GM12878 (cell line): ENCODE measurements at regions not wholly inside any gene's neighbourhood (a gene's known extent, or its start where the extent isn't known, plus 50 kb on each side); places are given as distances from the start of the nearest gene placed in this dataset.

Source experiments
- ATAC-seq: fragments of 200-7000 bp; cut with Tn5 transposase; 3 replicates; pipeline ENCODE4 v1.9.1; 2020; ENCODE audit warnings: mild to moderate bottlenecking, moderate library complexity
- BruUV-seq: library from RNA; stranded (reverse); fragments of 400-500 nt; replicated peaks from 2 replicates; lab custom pipeline; 2021; lab: Mats Ljungman, UMichigan
- CTCF ChIA-PET: fragments of 300-600 bp; sonication (Branson Sonifier 250); formaldehyde crosslinking; extraction: SDS; loops from one replicate; lab custom pipeline; 2021; ENCODE audit warnings: inconsistent platforms; lab: Yijun Ruan, JAX
- POLR2A ChIA-PET: fragments of 350-600 bp; formaldehyde crosslinking; extraction: SDS; loops from one replicate; lab custom pipeline; 2021; ENCODE audit warnings: inconsistent platforms; lab: Charles Lee
- RAD21 ChIA-PET: fragments of 300-600 bp; sonication (Branson Sonifier 250); formaldehyde crosslinking; loops from one replicate; lab custom pipeline; 2023; ENCODE audit warnings: antibody characterized with exemption; ENCODE audit not compliant: unreplicated experiment; lab: Charles Lee
- SMC1A ChIA-PET: fragments of 300-600 bp; sonication (Branson Sonifier 250); formaldehyde crosslinking; loops from one replicate; lab custom pipeline; 2023; ENCODE audit not compliant: unreplicated experiment, uncharacterized antibody; lab: Charles Lee
- DNase-seq: peaks from one replicate; pipeline ENCODE4 v3.0.0-alpha.2; 2011; ENCODE audit warnings: low read depth, low spot score
- FAIRE-seq: peaks from 3 replicates; lab custom pipeline; 2011; peaks lifted over from hg19 to GRCh38; lab: Jason Lieb, UNC
- H2AFZ ChIP-seq: 2 replicates; pipeline ENCODE4 v1.6.0; 2011; ENCODE audit warnings: low read depth, low read length, control low read depth; ENCODE audit not compliant: control insufficient read depth
- H3K27ac ChIP-seq: 2 replicates; pipeline ENCODE4 v1.5.1; 2011; ENCODE audit warnings: control low read depth; ENCODE audit not compliant: control insufficient read depth, insufficient read depth
- H3K27me3 ChIP-seq, 2 experiments: replicated peaks in 1 of 2; 2 replicates each; pipeline versions ENCODE4 v1.6.0 to v1.6.1; 2011; ENCODE audit warnings: low read length in 1 of 2; ENCODE audit not compliant: control insufficient read depth in 2 of 2, insufficient read depth in 2 of 2
- H3K36me3 ChIP-seq, 2 experiments: 2 replicates each; pipeline ENCODE4 v1.5.1; 2011; ENCODE audit warnings: low read length in 1 of 2; ENCODE audit not compliant: control insufficient read depth in 2 of 2, insufficient read depth in 2 of 2
- H3K4me1 ChIP-seq: 2 replicates; pipeline ENCODE4 v1.6.1; 2011; ENCODE audit warnings: mild to moderate bottlenecking, low read length, moderate library complexity, mixed read lengths; ENCODE audit not compliant: control insufficient read depth, insufficient read depth
- H3K4me2 ChIP-seq: 2 replicates; pipeline ENCODE4 v1.6.0; 2011; ENCODE audit warnings: control low read depth; ENCODE audit not compliant: control insufficient read depth, insufficient read depth
- H3K4me3 ChIP-seq: fragments of 200-600 bp; sonication (generic); 2 replicates; pipeline ENCODE4 v1.5.1; 2016
- H3K79me2 ChIP-seq: 2 replicates; pipeline ENCODE4 v1.6.0; 2011; ENCODE audit warnings: low read length; ENCODE audit not compliant: control insufficient read depth, insufficient read depth
- H3K9ac ChIP-seq: 2 replicates; pipeline ENCODE4 v1.8.0; 2011; ENCODE audit warnings: low read length, control low read depth, mixed read lengths; ENCODE audit not compliant: control insufficient read depth, insufficient read depth
- H3K9me3 ChIP-seq: replicated peaks from 3 replicates; pipeline ENCODE4 v1.5.1; 2011; ENCODE audit warnings: mild to moderate bottlenecking, low read length; ENCODE audit not compliant: control insufficient read depth, insufficient read depth
- H4K20me1 ChIP-seq: 2 replicates; pipeline ENCODE4 v1.6.0; 2011; ENCODE audit not compliant: control insufficient read depth, insufficient read depth
- CREM ChIP-seq: IDR thresholded peaks from 2 replicates; pipeline ENCODE4 v1.6.1; 2014; ENCODE audit warnings: antibody characterized with exemption, low read depth
- HDAC2 ChIP-seq: fragments of 200-600 bp; sonication (generic); IDR thresholded peaks from 2 replicates; pipeline ENCODE4 v1.6.1; 2017
- MXI1 ChIP-seq: fragments of 150-350 bp; IDR thresholded peaks from 2 replicates; pipeline ENCODE4 v1.6.1; 2011; ENCODE audit warnings: low read depth, mild to moderate bottlenecking, inconsistent platforms, low read length, improper control_type of control experiment
- NR2C1 ChIP-seq: fragments of 450-650 bp; IDR thresholded peaks from 2 replicates; pipeline ENCODE4 v1.6.1; 2017; ENCODE audit warnings: antibody characterized with exemption, mild to moderate bottlenecking, moderate library complexity
- PML ChIP-seq: IDR thresholded peaks from 2 replicates; pipeline ENCODE4 v1.6.1; 2012; ENCODE audit warnings: low read length, inconsistent platforms
- RAD21 ChIP-seq: IDR thresholded peaks from 2 replicates; pipeline ENCODE4 v1.6.1; 2011; ENCODE audit warnings: mild to moderate bottlenecking, low read depth, low read length, moderate library complexity; ENCODE audit not compliant: insufficient read depth
- RBBP5 ChIP-seq: fragments of 200-600 bp; sonication (generic); conservative IDR thresholded peaks from 2 replicates; pipeline ENCODE4 v1.6.1; 2016
- USF2 ChIP-seq: IDR thresholded peaks from 2 replicates; pipeline ENCODE4 v1.6.1; 2011; ENCODE audit warnings: low read depth, low read length, improper control_type of control experiment, borderline replicate concordance
- ZNF687 ChIP-seq: fragments of 450-650 bp; IDR thresholded peaks from 2 replicates; pipeline ENCODE4 v1.6.1; 2017; ENCODE audit warnings: mild to moderate bottlenecking, moderate library complexity
- WGBS: methylation state at CpG from one replicate; pipeline ENCODE4 v1.1.6; 2016; ENCODE audit warnings: low lambda C conversion rate; ENCODE audit not compliant: insufficient replicate concordance, insufficient coverage; ENCODE audit errors: missing lambda C conversion rate; 5-methylcytosine and 5-hydroxymethylcytosine counted together
- in situ Hi-C: fragments of 300-500 bp; cut with MboI; formaldehyde crosslinking; loops from 9 replicates; pipeline ENCODE4 v1.14.3; 2018; ENCODE audit warnings: mixed read lengths
- intact Hi-C: fragments of 100-400 bp; cut with micrococcal nuclease; formaldehyde crosslinking; loops from one replicate; pipeline ENCODE4 v1.14.2; 2022; ENCODE audit not compliant: unreplicated experiment

GRCh38 chr10:44060719-44061118 is 324.2 kb downstream of the CXCL12 start:
- no peak for TF ChIP-seq HDAC2
- TF ChIP-seq ZNF687, result no peak
- no peak for TF ChIP-seq NR2C1
- no peak for TF ChIP-seq RAD21
- TF ChIP-seq PML, result no peak
- no peak for TF ChIP-seq MXI1
- no peak for TF ChIP-seq USF2
- TF ChIP-seq RBBP5, result no peak
- TF ChIP-seq CREM, result no peak
- no peak for ATAC-seq
- H3K9me3 ChIP-seq, result no peaks in the 10 kb centered on the region
- H3K4me3 ChIP-seq, result no peak overlapping the region
- no peak overlapping the region for H2AFZ ChIP-seq
- SMC1A ChIA-PET, result interaction anchor here (0.8 kb wide), 1 partner anchor 43 kb away, joined by 3 read pairs; no protein-coding TSS in a partner anchor
- POLR2A ChIA-PET, result no interaction called here
- H3K4me1 ChIP-seq, result no peaks in the 10 kb centered on the region
- in situ Hi-C loops (no loop called here), intact Hi-C loops (no loop called here)
- H3K36me3 ChIP-seq, result no peaks in the 10 kb centered on the region
- FAIRE-seq, result no peak
- no peak overlapping the region for H3K27ac ChIP-seq
- no peak overlapping the region for H3K9ac ChIP-seq
- WGBS, result 36% methylated on average over 2 of the region's 2 CpGs
- DNase-seq, result no peak
- no TSS peak for BruUV-seq
- CTCF ChIA-PET, result no interaction called here
- H4K20me1 ChIP-seq, result no peaks in the 10 kb centered on the region
- H3K4me2 ChIP-seq, result no peak overlapping the region
- no peaks in the 10 kb centered on the region for H3K79me2 ChIP-seq
- no peaks in the 10 kb centered on the region for H3K27me3 ChIP-seq
- RAD21 ChIA-PET, result no interaction called here
